WTC11 (cell line): ENCODE measurements at regions not wholly inside any gene's neighbourhood (a gene's known extent, or its start where the extent isn't known, plus 50 kb on each side); places are given as distances from the start of the nearest gene placed in this dataset.
A peak's percentile ranks its signal among the peaks of the same experiment; 100 is the strongest.

Experiments
- ATAC-seq: fragments of 200-7000 bp; cut with Tn5 transposase; 2 replicates; pipeline ENCODE4 v1.10.0; 2021; ENCODE audit warnings: mild to moderate bottlenecking, moderate library complexity
- CTCF ChIA-PET: fragments of 300-600 bp; sonication (Branson Sonifier 250); formaldehyde crosslinking; loops from one replicate; lab custom pipeline; 2021; ENCODE audit warnings: antibody characterized with exemption; lab: Charles Lee
- POLR2A ChIA-PET: fragments of 350-600 bp; sonication (Branson Sonifier 250); formaldehyde crosslinking; loops from one replicate; lab custom pipeline; 2021; ENCODE audit warnings: antibody characterized with exemption; lab: Charles Lee
- DNase-seq: peaks from one replicate; pipeline ENCODE4 v3.0.0; 2021; ENCODE audit warnings: low spot score
- H3K27ac Mint-ChIP-seq: 2 replicates; pipeline ENCODE4 v1.8.0; 2021; ENCODE audit warnings: mixed read lengths
- H3K27me3 Mint-ChIP-seq: 2 replicates; pipeline ENCODE4 v1.8.0; 2021; ENCODE audit warnings: low read depth, mild to moderate bottlenecking, moderate library complexity, mixed read lengths
- H3K36me3 Mint-ChIP-seq: 2 replicates; pipeline ENCODE4 v1.8.0; 2021; ENCODE audit warnings: mixed read lengths
- H3K4me1 Mint-ChIP-seq: 2 replicates; pipeline ENCODE4 v1.8.0; 2022; ENCODE audit warnings: mixed read lengths
- H3K4me3 Mint-ChIP-seq: 2 replicates; pipeline ENCODE4 v1.8.0; 2021; ENCODE audit warnings: mild to moderate bottlenecking, moderate library complexity, mixed read lengths
- H3K9me3 Mint-ChIP-seq: 2 replicates; pipeline ENCODE4 v1.8.0; 2021; ENCODE audit warnings: mixed read lengths
- CBFB ChIP-seq: sonication (generic); formaldehyde crosslinking; IDR thresholded peaks from 2 replicates; pipeline ENCODE4 v1.8.1; 2022; ENCODE audit warnings: mild to moderate bottlenecking, low read depth, missing genetic modification reagents
- ELF4 ChIP-seq: sonication (generic); formaldehyde crosslinking; IDR thresholded peaks from 2 replicates; pipeline ENCODE4 v1.8.1; 2022; ENCODE audit warnings: low read depth, mild to moderate bottlenecking, moderate library complexity, missing genetic modification reagents
- FOXJ3 ChIP-seq: sonication (generic); formaldehyde crosslinking; IDR thresholded peaks from 2 replicates; pipeline ENCODE4 v1.9.0; 2021; ENCODE audit warnings: missing genetic modification reagents, mild to moderate bottlenecking, borderline replicate concordance
- FOXK1 ChIP-seq: sonication (generic); formaldehyde crosslinking; IDR thresholded peaks from 2 replicates; pipeline ENCODE4 v1.8.0; 2022; ENCODE audit warnings: mild to moderate bottlenecking, moderate library complexity, missing genetic modification reagents
- JAZF1 ChIP-seq: fragments of 250-450 bp; sonication (Bioruptor Pico); IDR thresholded peaks from 2 replicates; pipeline ENCODE4 v1.9.0; 2021; ENCODE audit warnings: moderate library complexity, mild to moderate bottlenecking, inconsistent platforms
- KAT7 ChIP-seq: sonication (generic); formaldehyde crosslinking; IDR thresholded peaks from 2 replicates; pipeline ENCODE4 v1.8.1; 2023; ENCODE audit warnings: missing genetic modification reagents, mild to moderate bottlenecking, borderline replicate concordance
- MXD4 ChIP-seq: fragments of 250-450 bp; sonication (Bioruptor Pico); IDR thresholded peaks from 2 replicates; pipeline ENCODE4 v1.8.0; 2021; ENCODE audit warnings: mild to moderate bottlenecking, moderate library complexity, borderline replicate concordance
- NFE2L1 ChIP-seq: sonication (generic); formaldehyde crosslinking; IDR thresholded peaks from 2 replicates; pipeline ENCODE4 v1.8.1; 2023; ENCODE audit warnings: missing genetic modification reagents
- RORB ChIP-seq: fragments of 250-450 bp; sonication (Bioruptor Pico); IDR thresholded peaks from 2 replicates; pipeline ENCODE4 v1.9.0; 2021; ENCODE audit warnings: mild to moderate bottlenecking
- ZNF121 ChIP-seq: sonication (generic); formaldehyde crosslinking; IDR thresholded peaks from 2 replicates; pipeline ENCODE4 v1.8.0; 2023; ENCODE audit warnings: missing genetic modification reagents
- ZNF138 ChIP-seq: sonication (generic); formaldehyde crosslinking; conservative IDR thresholded peaks from 2 replicates; pipeline ENCODE4 v1.8.1; 2022; ENCODE audit warnings: mild to moderate bottlenecking, moderate library complexity, missing genetic modification reagents
- ZNF232 ChIP-seq: sonication (generic); formaldehyde crosslinking; IDR thresholded peaks from 2 replicates; pipeline ENCODE4 v1.8.0; 2022; ENCODE audit warnings: mild to moderate bottlenecking, missing genetic modification reagents
- ZNF263 ChIP-seq: sonication (generic); formaldehyde crosslinking; IDR thresholded peaks from 2 replicates; pipeline ENCODE4 v1.8.1; 2022; ENCODE audit warnings: low read depth, mild to moderate bottlenecking, moderate library complexity, missing genetic modification reagents
- ZNF317 ChIP-seq: sonication (generic); formaldehyde crosslinking; IDR thresholded peaks from 2 replicates; pipeline ENCODE4 v1.8.1; 2023; ENCODE audit warnings: low read depth, mild to moderate bottlenecking, moderate library complexity, missing genetic modification reagents, borderline replicate concordance
- ZNF416 ChIP-seq: fragments of 250-450 bp; sonication (Bioruptor Pico); IDR thresholded peaks from 2 replicates; pipeline ENCODE4 v1.9.0; 2021; ENCODE audit warnings: mild to moderate bottlenecking, inconsistent platforms
- TF ChIP-seq, protein P1 (sequence below): fragments of 250-450 bp; sonication (Bioruptor Pico); conservative IDR thresholded peaks from 2 replicates; pipeline ENCODE4 v1.9.0; 2021; ENCODE audit warnings: mild to moderate bottlenecking
- TF ChIP-seq, protein P2 (sequence below): sonication (generic); formaldehyde crosslinking; IDR thresholded peaks from 2 replicates; pipeline ENCODE4 v1.8.1; 2022; ENCODE audit warnings: missing genetic modification reagents, borderline replicate concordance
- TF ChIP-seq, protein P3 (sequence below): sonication (generic); formaldehyde crosslinking; IDR thresholded peaks from 2 replicates; pipeline ENCODE4 v1.8.1; 2022; ENCODE audit warnings: mild to moderate bottlenecking, missing genetic modification reagents, moderate library complexity, borderline replicate concordance
- TF ChIP-seq, protein P4 (sequence below): sonication (generic); formaldehyde crosslinking; IDR thresholded peaks from 2 replicates; pipeline ENCODE4 v1.8.0; 2022; ENCODE audit warnings: mild to moderate bottlenecking, missing genetic modification reagents
- TF ChIP-seq, protein P5 (sequence below): fragments of 250-450 bp; sonication (Bioruptor Pico); IDR thresholded peaks from 2 replicates; pipeline ENCODE4 v2.1.2; 2022; ENCODE audit warnings: mild to moderate bottlenecking, moderate library complexity
- TF ChIP-seq, protein P6 (sequence below): sonication (generic); formaldehyde crosslinking; IDR thresholded peaks from 2 replicates; pipeline ENCODE4 v1.8.0; 2022; ENCODE audit warnings: mild to moderate bottlenecking, missing genetic modification reagents
- TF ChIP-seq, protein P7 (sequence below): fragments of 250-450 bp; sonication (Bioruptor Pico); IDR thresholded peaks from 2 replicates; pipeline ENCODE4 v1.9.0; 2021; ENCODE audit warnings: moderate library complexity, mild to moderate bottlenecking, inconsistent platforms, borderline replicate concordance

DNA sequence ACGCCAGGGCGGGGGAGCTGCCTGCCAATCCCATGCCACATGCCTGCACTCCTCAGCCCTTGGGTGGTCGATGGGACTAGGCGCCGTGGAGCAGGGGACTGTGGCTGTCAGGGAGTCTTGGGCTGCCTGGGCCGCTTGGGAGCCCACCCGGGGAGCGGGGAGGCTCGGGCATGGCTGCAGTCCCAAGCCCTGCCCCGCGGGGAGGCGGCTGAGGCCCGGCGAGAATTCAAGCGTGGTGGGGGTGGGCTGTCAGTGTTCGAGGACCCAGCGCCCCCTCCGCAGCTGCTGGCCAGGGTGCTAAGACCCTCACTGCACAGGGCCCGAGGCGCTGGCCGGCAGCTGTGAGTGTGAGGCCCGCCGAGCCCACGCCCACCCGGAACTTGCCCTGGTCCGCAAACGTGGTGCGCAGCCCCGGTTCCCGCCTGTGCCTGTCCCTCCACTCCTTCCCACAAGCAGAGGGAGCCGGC, 83.2 kb upstream of the DMRTA1 start:
- H3K4me3 Mint-ChIP-seq = no peak overlapping the region
- no peak for TF ChIP-seq ZNF317 (CRISPR knock-in tag)
- no peaks in the 10 kb centered on the region for H3K4me1 Mint-ChIP-seq
- DNase-seq = no peak
- no peak for ATAC-seq
- CTCF ChIA-PET = no interaction called here
- peaks cover 17% of the 10 kb centered on the region for H3K9me3 Mint-ChIP-seq
- peaks cover 30% of the 10 kb centered on the region for H3K27me3 Mint-ChIP-seq
- no peak overlapping the region for H3K27ac Mint-ChIP-seq
- POLR2A ChIA-PET = no interaction called here
- peaks cover 3% of the 10 kb centered on the region; the same call in 1 of the 2 replicates for H3K36me3 Mint-ChIP-seq

DNA sequence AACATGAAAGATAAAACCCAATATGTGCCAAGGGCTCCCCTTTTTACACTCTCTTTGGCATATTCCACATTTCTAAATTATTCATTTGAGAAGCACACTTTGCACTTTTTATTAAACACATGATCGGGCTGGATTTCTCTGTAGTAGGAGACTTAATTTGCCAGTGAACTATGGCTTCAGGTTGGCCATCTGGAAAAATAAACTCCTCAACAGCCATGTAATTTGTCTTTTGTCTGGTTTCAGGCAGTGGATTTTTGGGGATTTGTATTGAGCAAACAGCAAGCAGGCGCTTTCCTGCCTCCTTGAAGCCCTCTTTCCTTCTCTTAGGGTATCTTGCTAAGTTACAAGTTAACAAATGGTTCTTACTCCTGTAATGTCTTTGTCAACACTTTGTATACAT, 73.0 kb upstream of the DMRTA1 start:
- H3K27me3 Mint-ChIP-seq = no peaks in the 10 kb centered on the region
- H3K9me3 Mint-ChIP-seq = peaks cover 10% of the 10 kb centered on the region
- H3K36me3 Mint-ChIP-seq = no peaks in the 10 kb centered on the region
- no peak overlapping the region for H3K4me3 Mint-ChIP-seq
- no peak for DNase-seq
- POLR2A ChIA-PET = no interaction called here
- ATAC-seq = no peak
- H3K27ac Mint-ChIP-seq = 0 out of 2 replicates have a peak overlapping the region, but pooled peaks have one; percentile 16
- no peak for TF ChIP-seq FOXK1 (CRISPR knock-in tag)
- TF ChIP-seq, protein P1, sequence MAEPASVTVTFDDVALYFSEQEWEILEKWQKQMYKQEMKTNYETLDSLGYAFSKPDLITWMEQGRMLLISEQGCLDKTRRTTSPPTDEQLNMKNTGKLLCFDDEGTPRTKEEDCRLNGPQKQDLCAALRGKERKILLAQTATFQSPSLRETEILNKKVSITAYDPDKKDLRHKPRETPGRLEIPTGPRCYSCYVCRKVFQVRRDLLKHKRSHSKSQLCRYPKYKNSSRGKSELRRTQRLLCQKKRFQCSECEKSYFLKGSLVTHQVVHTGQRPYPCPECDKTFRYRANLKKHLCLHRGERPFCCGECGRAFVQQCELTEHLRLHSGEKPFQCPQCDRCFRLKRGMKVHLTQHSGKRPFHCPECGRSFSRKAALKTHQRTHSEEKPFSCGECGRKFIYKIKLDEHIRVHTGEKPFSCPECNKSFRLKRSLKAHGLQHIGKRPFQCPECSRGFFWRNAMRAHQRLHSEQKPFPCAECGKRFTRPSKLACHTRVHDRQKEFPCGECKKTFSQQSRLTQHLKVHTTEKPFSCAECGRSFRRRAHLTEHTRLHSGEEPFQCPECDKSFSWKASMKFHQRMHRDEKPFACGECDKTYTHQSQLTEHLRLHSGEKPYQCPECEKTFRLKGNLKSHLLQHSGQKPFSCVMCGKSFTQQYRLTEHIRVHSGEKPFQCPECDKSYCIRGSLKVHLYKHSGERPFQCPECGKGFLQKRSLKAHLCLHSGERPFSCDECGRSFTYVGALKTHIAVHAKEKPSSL (CRISPR knock-in tag) = no peak
- TF ChIP-seq ELF4 (CRISPR knock-in tag) = no peak
- TF ChIP-seq FOXJ3 = no peak
- TF ChIP-seq, protein P2, sequence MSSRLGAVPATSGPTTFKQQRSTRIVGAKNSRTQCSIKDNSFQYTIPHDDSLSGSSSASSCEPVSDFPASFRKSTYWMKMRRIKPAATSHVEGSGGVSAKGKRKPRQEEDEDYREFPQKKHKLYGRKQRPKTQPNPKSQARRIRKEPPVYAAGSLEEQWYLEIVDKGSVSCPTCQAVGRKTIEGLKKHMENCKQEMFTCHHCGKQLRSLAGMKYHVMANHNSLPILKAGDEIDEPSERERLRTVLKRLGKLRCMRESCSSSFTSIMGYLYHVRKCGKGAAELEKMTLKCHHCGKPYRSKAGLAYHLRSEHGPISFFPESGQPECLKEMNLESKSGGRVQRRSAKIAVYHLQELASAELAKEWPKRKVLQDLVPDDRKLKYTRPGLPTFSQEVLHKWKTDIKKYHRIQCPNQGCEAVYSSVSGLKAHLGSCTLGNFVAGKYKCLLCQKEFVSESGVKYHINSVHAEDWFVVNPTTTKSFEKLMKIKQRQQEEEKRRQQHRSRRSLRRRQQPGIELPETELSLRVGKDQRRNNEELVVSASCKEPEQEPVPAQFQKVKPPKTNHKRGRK (CRISPR knock-in tag) = no peak
- TF ChIP-seq RORB (CRISPR knock-in tag) = no peak
- TF ChIP-seq, protein P3, sequence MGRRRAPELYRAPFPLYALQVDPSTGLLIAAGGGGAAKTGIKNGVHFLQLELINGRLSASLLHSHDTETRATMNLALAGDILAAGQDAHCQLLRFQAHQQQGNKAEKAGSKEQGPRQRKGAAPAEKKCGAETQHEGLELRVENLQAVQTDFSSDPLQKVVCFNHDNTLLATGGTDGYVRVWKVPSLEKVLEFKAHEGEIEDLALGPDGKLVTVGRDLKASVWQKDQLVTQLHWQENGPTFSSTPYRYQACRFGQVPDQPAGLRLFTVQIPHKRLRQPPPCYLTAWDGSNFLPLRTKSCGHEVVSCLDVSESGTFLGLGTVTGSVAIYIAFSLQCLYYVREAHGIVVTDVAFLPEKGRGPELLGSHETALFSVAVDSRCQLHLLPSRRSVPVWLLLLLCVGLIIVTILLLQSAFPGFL (CRISPR knock-in tag) = no peak
- TF ChIP-seq ZNF263 (CRISPR knock-in tag) = no peak
- TF ChIP-seq, protein P4, sequence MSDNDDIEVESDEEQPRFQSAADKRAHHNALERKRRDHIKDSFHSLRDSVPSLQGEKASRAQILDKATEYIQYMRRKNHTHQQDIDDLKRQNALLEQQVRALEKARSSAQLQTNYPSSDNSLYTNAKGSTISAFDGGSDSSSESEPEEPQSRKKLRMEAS (CRISPR knock-in tag) = no peak
- TF ChIP-seq, protein P5, sequence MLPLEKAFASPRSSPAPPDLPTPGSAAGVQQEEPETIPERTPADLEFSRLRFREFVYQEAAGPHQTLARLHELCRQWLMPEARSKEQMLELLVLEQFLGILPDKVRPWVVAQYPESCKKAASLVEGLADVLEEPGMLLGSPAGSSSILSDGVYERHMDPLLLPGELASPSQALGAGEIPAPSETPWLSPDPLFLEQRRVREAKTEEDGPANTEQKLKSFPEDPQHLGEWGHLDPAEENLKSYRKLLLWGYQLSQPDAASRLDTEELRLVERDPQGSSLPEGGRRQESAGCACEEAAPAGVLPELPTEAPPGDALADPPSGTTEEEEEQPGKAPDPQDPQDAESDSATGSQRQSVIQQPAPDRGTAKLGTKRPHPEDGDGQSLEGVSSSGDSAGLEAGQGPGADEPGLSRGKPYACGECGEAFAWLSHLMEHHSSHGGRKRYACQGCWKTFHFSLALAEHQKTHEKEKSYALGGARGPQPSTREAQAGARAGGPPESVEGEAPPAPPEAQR (CRISPR knock-in tag) = no peak
- no peak for TF ChIP-seq CBFB
- no peak for TF ChIP-seq ZNF232 (CRISPR knock-in tag)
- peaks cover 16% of the 10 kb centered on the region for H3K4me1 Mint-ChIP-seq
- CTCF ChIA-PET = interaction anchor here (1.1 to 1.4 kb wide), 2 partner anchors 67 to 79 kb away, joined by 3 to 4 read pairs; no protein-coding TSS in a partner anchor

DNA sequence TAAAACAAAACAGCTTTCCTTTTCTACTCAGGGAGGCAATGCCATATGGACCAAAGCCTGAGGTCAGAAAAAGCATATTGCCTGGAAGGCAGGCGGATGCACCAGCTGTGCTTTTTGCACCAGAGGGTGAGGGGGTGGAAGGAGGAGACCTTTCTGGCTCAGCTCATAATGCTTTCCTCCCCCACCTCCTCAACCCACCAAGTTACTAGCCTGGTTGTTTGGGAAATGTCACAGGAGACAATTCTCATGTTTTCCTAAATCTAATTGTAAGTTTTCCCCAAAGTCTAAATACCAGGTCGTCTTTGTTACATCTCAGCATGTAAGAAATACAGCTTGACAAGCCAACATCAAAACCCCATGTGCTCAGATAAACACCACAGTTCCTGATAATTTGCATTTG, 72.6 kb upstream of the DMRTA1 start:
- Mint-ChIP-seq H3K4me1 (peaks cover 15% of the 10 kb centered on the region), H3K27ac (0 out of 2 replicates have a peak overlapping the region, but pooled peaks have one; percentile 16), H3K4me3 (no peak overlapping the region), H3K9me3 (peaks cover 6% of the 10 kb centered on the region), H3K36me3 (no peaks in the 10 kb centered on the region), H3K27me3 (no peaks in the 10 kb centered on the region)
- peak; percentile 78 for ATAC-seq
- CTCF ChIA-PET = interaction anchor here (1.4 kb wide), 1 partner anchor 78 kb away, joined by 4 read pairs; no protein-coding TSS in a partner anchor
- POLR2A ChIA-PET = no interaction called here
- DNase-seq = no peak
- TF ChIP-seq, protein P6, sequence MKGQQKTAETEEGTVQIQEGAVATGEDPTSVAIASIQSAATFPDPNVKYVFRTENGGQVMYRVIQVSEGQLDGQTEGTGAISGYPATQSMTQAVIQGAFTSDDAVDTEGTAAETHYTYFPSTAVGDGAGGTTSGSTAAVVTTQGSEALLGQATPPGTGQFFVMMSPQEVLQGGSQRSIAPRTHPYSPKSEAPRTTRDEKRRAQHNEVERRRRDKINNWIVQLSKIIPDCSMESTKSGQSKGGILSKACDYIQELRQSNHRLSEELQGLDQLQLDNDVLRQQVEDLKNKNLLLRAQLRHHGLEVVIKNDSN (CRISPR knock-in tag) = no peak
- TF ChIP-seq ZNF121 (CRISPR knock-in tag) = no peak
- no peak for TF ChIP-seq KAT7 (CRISPR knock-in tag)
- TF ChIP-seq MXD4 (CRISPR knock-in tag) = no peak
- TF ChIP-seq, protein P7, sequence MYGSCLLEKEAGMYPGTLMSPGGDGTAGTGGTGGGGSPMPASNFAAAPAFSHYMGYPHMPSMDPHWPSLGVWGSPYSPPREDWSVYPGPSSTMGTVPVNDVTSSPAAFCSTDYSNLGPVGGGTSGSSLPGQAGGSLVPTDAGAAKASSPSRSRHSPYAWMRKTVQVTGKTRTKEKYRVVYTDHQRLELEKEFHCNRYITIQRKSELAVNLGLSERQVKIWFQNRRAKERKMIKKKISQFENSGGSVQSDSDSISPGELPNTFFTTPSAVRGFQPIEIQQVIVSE (CRISPR knock-in tag) = no peak
- TF ChIP-seq, protein P3 (CRISPR knock-in tag) = no peak
- TF ChIP-seq FOXK1 (CRISPR knock-in tag) = no peak
- no peak for TF ChIP-seq ZNF416 (CRISPR knock-in tag)
- no peak for TF ChIP-seq JAZF1 (CRISPR knock-in tag)
- no peak for TF ChIP-seq ZNF138 (CRISPR knock-in tag)
- no peak for TF ChIP-seq NFE2L1
